WTC11 (cell line): ENCODE measurements at regions not wholly inside any gene's neighbourhood (a gene's known extent, or its start where the extent isn't known, plus 50 kb on each side); places are given as distances from the start of the nearest gene placed in this dataset.

Experiments used
- CTCF ChIP-seq: fragments of 200-600 bp; IDR thresholded peaks from 2 replicates; pipeline ENCODE4 v1.8.0; 2022; ENCODE audit warnings: antibody characterized with exemption
- TF ChIP-seq, protein P1 (sequence below): sonication (generic); formaldehyde crosslinking; IDR thresholded peaks from 2 replicates; pipeline ENCODE4 v1.8.1; 2023; ENCODE audit warnings: mild to moderate bottlenecking, moderate library complexity, missing genetic modification reagents

GRCh38 chr11:41522899-41523672 lies 63.6 kb upstream of the LRRC4C start:
- no peak for TF ChIP-seq CTCF
- TF ChIP-seq, protein P1, sequence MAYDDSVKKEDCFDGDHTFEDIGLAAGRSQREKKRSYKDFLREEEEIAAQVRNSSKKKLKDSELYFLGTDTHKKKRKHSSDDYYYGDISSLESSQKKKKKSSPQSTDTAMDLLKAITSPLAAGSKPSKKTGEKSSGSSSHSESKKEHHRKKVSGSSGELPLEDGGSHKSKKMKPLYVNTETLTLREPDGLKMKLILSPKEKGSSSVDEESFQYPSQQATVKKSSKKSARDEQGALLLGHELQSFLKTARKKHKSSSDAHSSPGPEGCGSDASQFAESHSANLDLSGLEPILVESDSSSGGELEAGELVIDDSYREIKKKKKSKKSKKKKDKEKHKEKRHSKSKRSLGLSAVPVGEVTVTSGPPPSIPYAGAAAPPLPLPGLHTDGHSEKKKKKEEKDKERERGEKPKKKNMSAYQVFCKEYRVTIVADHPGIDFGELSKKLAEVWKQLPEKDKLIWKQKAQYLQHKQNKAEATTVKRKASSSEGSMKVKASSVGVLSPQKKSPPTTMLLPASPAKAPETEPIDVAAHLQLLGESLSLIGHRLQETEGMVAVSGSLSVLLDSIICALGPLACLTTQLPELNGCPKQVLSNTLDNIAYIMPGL (CRISPR knock-in tag), result no peak
